ENCODE measurements at regions not wholly inside any gene's neighbourhood (a gene's known extent, or its start where the extent isn't known, plus 50 kb on each side); places are given as distances from the start of the nearest gene placed in this dataset.
"Not testable (repeated sequence)": the region's sequence is repeated elsewhere in the genome, so short reads cannot be mapped to it uniquely, and the experiment has no call there.

GRCh38 chr16:29227751-29228663 lies 178.5 kb downstream of the NPIPB11 start:
- H3K27ac ChIP-seq: not testable (repeated sequence)
- DNase-seq (ENCODE audit: low read depth, low spot score): peak; percentile 5

DNA sequence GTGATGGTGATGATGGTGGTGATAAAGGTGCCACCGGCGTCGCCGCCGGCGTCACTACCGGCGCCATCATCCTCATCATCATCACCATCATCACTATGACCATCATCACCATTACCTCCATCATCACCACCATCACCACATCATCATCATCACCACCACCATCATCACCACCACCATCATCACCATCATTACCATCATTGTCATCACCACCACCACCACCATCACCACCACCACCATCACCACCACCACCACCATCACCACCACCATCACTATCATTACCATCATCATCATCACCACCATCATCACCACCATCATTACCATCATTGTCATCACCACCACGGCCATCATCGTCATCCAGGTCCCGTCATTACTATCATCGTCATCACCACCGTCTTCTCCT lies 179.7 kb downstream of the NPIPB11 start:
- H3K27ac ChIP-seq: no peak overlapping the region
- DNase-seq (ENCODE audit: low read depth, low spot score): no peak

DNA sequence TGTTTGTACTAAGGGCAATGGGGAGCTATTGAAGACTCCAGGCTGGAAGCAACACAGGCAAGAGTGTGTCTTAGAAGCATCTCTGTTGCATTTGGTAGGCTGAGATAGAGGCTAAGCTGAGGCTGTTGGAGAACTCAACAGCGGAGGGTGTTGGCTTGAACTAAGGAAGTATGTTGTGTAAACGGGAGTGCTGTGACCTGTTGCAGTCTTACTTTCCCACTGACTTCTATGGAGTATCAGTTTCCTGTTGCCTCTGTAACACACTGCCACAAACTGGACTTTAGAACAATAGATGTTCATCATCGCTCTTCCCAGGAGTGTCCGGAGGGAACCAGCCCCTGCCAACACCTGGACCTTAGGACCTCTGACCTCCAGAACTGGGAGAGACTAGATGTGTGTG lies 181.8 kb downstream of the NPIPB11 start:
- not testable (repeated sequence) for DNase-seq (ENCODE audit: low read depth, low spot score); H3K27ac ChIP-seq

- DNase-seq (ENCODE audit: low read depth, low spot score): not testable (repeated sequence)
Observed at GRCh38 chr16:29222615-29223014, 183.9 kb downstream of the NPIPB11 start.

DNA sequence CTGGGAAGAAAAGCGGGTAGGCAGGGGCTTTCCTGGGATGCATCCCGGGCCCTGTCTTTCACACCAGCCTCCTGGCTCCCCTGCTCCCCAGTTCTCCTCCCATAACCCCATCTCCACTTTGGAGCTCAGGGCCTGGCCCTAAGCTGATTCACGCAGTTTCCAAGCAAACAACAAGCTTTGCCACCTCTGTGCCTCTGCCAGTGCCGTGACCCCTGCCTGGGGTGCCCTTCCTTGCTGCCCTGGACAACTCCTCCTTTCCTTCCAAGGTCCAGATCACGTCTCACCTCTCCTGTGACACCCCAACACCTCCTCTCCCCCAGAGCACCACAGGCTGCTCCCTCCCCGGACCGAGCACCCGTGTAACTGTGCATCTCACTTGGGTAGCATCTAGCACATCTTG lies 184.5 kb downstream of the NPIPB11 start:
- H3K27ac ChIP-seq; DNase-seq (ENCODE audit: low read depth, low spot score): not testable (repeated sequence)

More at GRCh38 chr16:29222615-29223014, 183.9 kb downstream of the NPIPB11 start:
- not testable (repeated sequence) for H3K27ac ChIP-seq

DNA sequence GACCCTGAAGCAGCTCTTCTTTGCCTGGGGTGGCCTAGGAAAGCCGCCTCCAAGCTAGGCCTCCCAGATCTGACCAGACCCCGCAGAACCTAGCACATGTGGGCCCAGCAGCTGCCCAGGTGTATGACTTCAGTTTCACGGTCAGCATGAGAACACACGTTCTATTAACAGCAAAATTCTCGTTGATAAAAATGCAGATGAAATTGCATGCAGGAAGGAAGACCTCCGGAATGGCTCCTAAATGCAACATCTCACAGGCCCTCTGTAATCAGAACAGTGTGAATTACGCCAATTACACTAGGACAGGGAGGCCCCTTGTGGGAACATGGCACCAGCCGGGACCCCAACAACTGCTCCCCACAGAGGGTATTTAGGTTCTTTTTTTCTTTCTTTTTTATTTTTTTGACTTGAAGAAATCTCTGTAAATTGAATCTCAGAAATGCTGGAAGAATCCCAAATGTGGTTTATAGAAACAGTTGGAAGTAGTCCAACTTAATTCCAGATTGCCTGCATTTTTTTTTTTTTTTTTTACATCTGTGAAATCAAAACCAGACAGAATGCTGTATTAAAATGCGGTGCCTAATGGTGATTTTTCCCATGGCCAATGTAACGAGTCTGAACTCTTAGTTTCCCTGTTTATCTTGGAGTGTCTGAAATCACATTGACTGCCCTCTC lies 185.1 kb downstream of the NPIPB11 start:
- DNase-seq (ENCODE audit: low read depth, low spot score); H3K27ac ChIP-seq: not testable (repeated sequence)

DNA sequence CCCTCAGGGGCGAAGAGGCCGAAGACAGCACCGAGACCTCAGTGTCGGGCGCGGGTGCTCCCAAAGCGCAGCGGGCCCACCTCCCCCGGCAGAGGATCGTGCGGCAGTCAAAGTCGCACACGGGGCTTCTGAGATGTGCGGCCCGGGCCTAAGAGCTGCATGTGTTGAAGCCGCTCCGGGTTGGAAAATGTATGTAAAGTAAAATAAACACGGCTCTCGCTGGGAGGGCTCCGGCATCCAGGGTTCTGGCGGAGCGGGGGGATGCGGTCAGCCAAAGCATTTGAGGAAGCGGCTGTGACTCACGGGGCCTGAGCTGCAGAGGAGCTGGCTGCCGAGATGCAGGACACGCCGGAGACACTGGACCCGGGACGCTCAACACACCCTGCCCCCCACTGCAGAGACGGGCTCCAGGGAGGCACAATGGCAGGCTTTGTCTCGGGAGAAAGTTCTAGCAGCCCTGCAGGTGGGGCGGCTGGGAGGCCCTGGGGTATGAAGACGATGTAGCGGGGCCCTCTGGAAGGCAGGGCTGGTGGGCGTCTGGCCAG lies 185.8 kb downstream of the NPIPB11 start:
- not testable (repeated sequence) for H3K27ac ChIP-seq; DNase-seq (ENCODE audit: low read depth, low spot score)

GRCh38 chr16:29219966-29220646 lies 186.4 kb downstream of the NPIPB11 start:
- DNase-seq (ENCODE audit: low read depth, low spot score); H3K27ac ChIP-seq: not testable (repeated sequence)

- not testable (repeated sequence) for H3K27ac ChIP-seq; DNase-seq (ENCODE audit: low read depth, low spot score)
Observed at GRCh38 chr16:29219562-29219961, 186.9 kb downstream of the NPIPB11 start.

- not testable (repeated sequence) for DNase-seq (ENCODE audit: low read depth, low spot score); H3K27ac ChIP-seq
Observed at GRCh38 chr16:29218649-29219048, 187.9 kb downstream of the NPIPB11 start.

DNA sequence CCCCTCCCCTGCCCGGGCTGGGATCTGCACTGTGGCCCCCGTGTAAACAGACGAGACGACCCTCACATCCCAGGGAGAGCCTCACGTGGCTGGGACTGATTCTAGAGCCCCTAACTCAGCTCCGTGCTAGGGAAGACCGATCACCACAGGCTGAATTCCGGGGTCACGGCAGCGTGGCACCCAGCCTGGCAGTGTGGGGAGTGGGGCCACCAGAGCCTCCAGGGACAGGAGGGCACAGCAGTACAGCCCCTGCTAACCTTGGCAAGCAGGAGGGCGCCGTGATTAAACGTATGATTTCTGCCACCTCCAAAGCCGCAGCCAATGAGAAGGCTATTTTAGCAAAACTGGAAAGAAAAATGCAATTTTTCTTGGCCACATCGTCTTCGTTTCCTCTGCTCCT lies 188.3 kb downstream of the NPIPB11 start:
- not testable (repeated sequence) for DNase-seq (ENCODE audit: low read depth, low spot score)

DNA sequence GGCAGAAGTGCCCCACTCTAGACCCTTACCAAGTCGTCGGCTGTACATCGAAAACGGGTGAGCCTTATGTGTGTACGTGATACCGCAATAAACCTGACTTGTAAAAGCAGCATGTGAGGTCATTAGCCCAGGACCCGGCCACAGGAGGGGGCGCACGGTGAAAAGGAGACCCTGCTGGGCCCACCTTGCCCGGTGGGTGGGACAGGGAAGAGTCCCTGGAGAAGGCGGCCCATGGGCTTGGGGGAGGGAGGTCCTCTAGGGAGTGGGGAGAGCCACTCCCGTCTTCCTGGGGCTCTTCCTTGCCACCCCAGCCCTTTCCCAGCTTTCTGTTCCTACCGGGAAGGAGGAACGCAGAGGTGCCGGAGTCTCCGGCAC lies 188.8 kb downstream of the NPIPB11 start:
- DNase-seq (ENCODE audit: low read depth, low spot score); H3K27ac ChIP-seq: not testable (repeated sequence)

More for the DNA sequence above, 188.3 kb downstream of the NPIPB11 start:
- not testable (repeated sequence) for H3K27ac ChIP-seq

DNA sequence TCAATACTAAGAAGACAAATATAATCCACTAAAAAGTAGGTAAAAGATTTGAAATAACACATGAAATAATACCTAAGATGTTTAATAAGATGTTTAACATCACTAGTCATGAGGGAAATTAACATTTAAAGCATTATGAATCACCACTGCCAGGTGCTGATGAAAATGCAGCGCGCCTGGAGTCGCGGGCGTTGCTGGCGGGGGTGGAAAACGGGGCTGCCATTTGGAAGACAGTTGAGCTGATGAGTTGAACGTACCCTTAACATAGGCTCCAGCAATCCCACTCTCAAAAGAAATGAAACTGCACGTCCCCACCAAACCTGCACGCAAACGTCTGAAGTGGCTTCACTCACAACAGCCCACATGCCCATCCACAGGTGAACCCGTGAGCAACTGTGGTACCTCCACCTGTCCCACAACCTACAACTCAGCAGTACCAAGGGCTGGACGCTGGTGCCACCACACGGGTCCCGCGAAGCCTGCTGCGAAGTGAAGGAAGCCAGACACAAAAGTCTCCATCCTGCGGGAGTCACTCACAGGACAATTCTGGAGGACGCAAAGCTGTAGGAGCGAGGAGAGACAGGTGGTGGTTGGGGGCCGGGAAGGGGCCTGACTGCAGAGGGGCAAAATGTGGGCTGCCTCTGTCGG lies 189.3 kb downstream of the NPIPB11 start:
- H3K27ac ChIP-seq; DNase-seq (ENCODE audit: low read depth, low spot score): not testable (repeated sequence)

DNA sequence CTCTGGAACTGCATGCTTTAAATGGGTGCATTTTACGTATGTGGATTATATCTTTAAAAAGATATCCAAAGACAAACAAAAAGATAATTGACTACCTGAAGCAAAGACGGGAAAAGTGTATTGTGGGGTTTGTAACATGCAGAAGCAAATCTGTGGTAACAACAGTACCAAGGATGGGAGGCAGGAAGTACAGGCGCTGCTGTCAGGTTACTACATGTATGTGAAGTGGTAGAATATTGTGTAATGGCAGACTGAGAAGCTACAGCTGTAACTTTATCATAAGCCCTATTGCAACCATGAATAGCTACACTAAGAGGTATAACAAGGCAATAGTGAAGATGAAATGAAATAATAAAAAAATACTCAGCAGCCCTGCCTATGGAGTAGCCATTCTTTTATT lies 192.7 kb downstream of the NPIPB11 start:
- H3K27ac ChIP-seq: not testable (repeated sequence)
- peak; percentile 5 for DNase-seq (ENCODE audit: low read depth, low spot score)

DNA sequence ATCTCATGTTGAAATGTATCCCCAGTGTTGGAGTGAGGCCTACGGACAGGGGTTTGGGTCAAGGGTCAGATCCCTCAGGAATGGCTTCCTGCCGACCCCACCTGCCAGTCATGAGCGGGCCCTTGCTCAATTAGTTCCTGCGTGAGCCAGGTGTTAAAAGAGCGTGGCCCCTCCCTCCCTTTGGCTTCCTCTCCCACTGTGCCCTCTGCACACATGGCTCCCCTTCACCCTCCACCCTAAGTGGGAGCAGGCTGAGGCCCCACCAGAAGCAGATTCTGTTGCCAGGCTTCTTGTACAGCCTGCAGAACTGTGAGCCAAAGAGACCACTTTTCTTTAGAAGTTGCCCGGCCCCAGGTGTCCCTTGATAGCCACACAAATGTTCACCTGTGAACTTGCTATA lies 193.3 kb downstream of the NPIPB11 start:
- H3K27ac ChIP-seq; DNase-seq (ENCODE audit: low read depth, low spot score): not testable (repeated sequence)

DNA sequence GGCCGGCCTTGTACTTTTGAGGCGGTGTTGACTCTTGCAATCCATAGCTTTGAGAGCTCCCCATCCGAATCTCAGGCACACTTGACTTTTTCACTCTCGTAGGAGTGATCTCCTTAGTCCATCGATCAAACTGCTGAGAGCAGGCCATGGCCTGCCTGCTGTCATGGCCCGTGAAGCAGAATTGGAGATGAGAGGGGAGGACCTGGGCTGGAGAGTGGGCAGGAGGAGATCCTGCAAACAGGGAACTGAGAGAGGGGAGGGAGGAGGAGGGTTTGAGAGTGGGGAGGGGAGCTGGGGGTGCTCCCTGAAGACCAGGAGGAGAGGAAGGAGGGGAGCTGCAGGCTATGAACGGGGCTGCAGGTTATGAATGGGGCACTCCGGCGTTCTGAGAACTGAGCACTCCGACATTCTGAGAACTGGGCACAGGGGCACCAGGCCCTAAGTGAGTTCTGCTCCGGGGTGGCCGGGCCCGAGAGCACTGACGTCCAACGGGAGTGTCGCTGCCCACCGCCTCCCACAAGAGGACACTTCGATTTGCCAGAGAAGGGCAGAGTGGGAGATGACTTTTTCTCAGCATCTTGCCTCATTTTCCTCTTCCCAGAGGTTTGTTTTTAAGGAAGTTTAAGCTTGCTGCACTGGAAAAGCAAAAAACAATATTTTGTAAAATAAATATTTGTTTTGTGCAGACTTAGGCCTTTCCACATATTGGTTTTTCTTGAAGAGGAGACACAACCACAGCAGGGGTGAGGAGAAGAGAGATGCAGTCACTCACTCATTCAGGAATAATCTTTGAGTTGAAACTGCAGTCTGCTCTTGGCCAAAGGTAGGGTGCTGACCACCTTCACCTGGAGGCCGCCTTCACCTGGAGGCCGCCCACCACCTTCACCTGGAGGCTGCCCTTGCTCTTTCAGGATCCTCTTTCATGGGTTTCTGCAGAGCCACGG lies 194.2 kb downstream of the NPIPB11 start:
- DNase-seq (ENCODE audit: low read depth, low spot score); H3K27ac ChIP-seq: not testable (repeated sequence)

GRCh38 chr16:29211456-29211855 lies 195.1 kb downstream of the NPIPB11 start:
- H3K27ac ChIP-seq; DNase-seq (ENCODE audit: low read depth, low spot score): not testable (repeated sequence)

DNA sequence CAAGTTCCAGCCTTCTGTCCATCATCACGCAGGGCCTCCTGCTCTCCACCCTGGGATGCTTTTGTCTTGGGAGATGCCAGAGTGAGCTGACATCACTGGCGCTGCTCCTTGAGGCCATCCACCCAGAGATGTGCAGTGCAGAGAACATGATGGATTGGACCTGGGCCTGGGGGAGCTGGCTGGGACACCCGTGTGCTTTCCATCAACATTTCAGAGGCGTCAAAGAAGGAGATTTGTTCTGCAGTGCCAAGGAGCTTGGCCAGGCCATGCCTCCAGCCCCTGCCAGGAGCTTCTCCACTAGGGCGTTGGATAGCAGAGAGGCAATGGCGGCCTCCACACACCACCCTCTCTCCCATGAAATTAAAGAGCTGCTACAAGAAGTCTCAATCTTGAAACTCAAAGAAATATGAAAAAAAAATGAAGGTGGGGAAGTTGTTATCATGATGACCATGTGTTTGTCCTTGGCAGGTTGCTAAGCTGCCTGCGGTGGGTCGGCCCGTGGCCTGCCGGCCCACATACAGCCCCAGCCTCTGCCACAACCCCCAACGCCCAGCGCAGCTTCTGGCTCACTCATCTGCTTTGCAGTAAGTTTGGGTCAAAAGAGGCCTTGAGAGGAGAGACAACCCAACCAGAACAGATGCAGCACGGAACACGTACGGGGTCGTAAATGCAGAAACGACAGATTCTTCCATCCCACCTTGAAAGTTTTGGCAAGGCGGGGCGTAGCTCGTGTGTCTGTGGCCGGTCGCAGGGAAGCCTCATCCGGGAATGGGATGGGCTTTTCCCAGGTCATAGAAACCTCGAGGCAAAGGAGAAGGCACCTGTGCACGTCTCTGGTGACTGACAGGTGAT lies 196.0 kb downstream of the NPIPB11 start:
- H3K27ac ChIP-seq; DNase-seq (ENCODE audit: low read depth, low spot score): not testable (repeated sequence)

Measured in epithelial cell of prostate (primary cell).